AG20443 (cell line): ENCODE measurements at regions not wholly inside any gene's neighbourhood (a gene's known extent, or its start where the extent isn't known, plus 50 kb on each side); places are given as distances from the start of the nearest gene placed in this dataset.
A peak's percentile ranks its signal among the peaks of the same experiment; 100 is the strongest.
"Not testable (repeated sequence)": the region's sequence is repeated elsewhere in the genome, so short reads cannot be mapped to it uniquely, and the experiment has no call there.

Experiments
- DNase-seq: peaks from one replicate; pipeline ENCODE4 v3.0.0; 2012; ENCODE audit warnings: low spot score, mixed read lengths

- DNase-seq: no peak
Measured at GRCh38 chr3:198096015-198096414, 136.0 kb downstream of the LMLN start.

- DNase-seq: no peak
Measured at GRCh38 chr3:198097048-198097447, 137.0 kb downstream of the LMLN start.

GRCh38 chr3:198098661-198099081, 138.7 kb downstream of the LMLN start:
- DNase-seq: not testable (repeated sequence)

GRCh38 chr3:198103070-198103469, 143.1 kb downstream of the LMLN start:
- not testable (repeated sequence) for DNase-seq

GRCh38 chr3:198106265-198106664, 146.2 kb downstream of the LMLN start:
- no peak for DNase-seq

GRCh38 chr3:198107840-198108734, 148.1 kb downstream of the LMLN start:
- no peak for DNase-seq

GRCh38 chr3:198109883-198110282, 149.9 kb downstream of the LMLN start:
- DNase-seq: no peak

- no peak for DNase-seq
Measured at GRCh38 chr3:198112031-198112430, 152.0 kb downstream of the LMLN start.

- peak; percentile 32 for DNase-seq
Measured at GRCh38 chr3:198113206-198114053, 153.4 kb downstream of the LMLN start.

GRCh38 chr3:198114516-198114915, 154.5 kb downstream of the LMLN start:
- not testable (repeated sequence) for DNase-seq

GRCh38 chr3:198122184-198122583, 162.2 kb downstream of the LMLN start:
- not testable (repeated sequence) for DNase-seq

- not testable (repeated sequence) for DNase-seq
Measured at GRCh38 chr3:198137038-198137835, 177.2 kb downstream of the LMLN start.

- DNase-seq: not testable (repeated sequence)
Measured at GRCh38 chr3:198138205-198138604, 178.2 kb downstream of the LMLN start.

GRCh38 chr3:198139037-198139436, 179.0 kb downstream of the LMLN start:
- DNase-seq: peak; percentile 9

- DNase-seq: not testable (repeated sequence)
Measured at GRCh38 chr3:198139513-198140167, 179.6 kb downstream of the LMLN start.

GRCh38 chr3:198143300-198144137, 183.5 kb downstream of the LMLN start:
- not testable (repeated sequence) for DNase-seq

GRCh38 chr3:198145231-198145784, 185.3 kb downstream of the LMLN start:
- DNase-seq: not testable (repeated sequence)

GRCh38 chr3:198146070-198146469, 186.1 kb downstream of the LMLN start:
- DNase-seq: not testable (repeated sequence)

GRCh38 chr3:198146559-198147164, 186.6 kb downstream of the LMLN start:
- DNase-seq: not testable (repeated sequence)

- not testable (repeated sequence) for DNase-seq
Measured at GRCh38 chr3:198147213-198147612, 187.2 kb downstream of the LMLN start.
